ENCODE measurements at regions not wholly inside any gene's neighbourhood (a gene's known extent, or its start where the extent isn't known, plus 50 kb on each side); places are given as distances from the start of the nearest gene placed in this dataset.
"Not testable (repeated sequence)": the region's sequence is repeated elsewhere in the genome, so short reads cannot be mapped to it uniquely, and the experiment has no call there.

DNA sequence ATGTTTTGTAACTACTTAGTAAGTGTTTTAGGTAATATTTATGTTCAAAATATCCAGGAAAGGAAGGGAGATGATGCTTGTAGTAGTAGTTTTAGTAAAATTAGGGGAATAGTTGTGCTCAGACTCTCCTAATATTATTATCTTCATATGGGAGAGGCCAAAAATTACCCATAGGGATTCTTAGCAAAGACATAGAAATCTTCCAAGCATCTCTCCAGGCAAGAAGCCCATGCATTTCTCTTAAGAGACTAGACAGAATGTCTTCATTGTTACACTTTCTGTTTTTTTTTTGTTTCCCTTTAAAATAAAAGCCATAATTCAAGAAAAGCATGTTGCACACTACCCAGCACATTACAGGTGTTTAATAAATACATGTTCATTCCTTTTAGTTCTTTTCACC, 180.6 kb downstream of the CYB561 start:
- DNase-seq, result no peak

DNA sequence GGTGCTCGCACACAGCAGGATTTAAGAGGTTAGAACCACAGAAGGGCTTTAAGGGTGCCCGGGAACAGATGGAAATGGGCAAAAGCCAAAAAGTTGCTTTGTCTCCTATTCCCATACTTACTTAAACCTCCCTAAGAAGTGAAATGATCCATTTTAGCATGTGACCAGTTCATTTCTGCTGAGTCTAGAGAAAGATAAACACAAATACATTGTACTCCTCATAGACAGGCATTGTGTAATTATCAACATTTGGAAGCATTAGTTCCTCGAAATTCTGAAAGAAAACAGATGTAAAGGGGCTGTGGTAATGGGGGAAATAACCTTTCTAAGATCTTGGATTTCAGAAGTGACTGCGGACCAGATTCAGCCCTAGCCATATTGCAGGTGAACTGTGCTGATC, 178.3 kb downstream of the CYB561 start:
- no peak for DNase-seq

DNA sequence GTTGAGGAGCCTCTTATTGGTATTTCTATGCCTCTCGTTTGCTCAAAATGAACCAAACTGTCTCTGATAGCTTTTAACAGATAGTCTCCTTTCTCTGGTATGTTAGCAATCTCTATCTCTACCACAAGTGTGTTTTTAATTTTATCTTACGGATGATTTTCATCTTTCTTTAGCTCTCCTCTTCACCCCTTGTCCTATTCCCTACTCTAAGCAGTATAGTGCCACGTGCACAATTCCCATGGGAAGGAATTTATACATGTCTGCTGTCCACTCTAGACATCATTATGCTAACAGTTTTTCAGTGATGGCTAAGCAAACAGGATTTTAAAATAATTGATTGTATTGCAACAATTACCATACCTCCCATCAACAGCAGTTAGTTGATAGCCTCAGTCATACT, 177.3 kb downstream of the CYB561 start:
- no peak for DNase-seq

DNA sequence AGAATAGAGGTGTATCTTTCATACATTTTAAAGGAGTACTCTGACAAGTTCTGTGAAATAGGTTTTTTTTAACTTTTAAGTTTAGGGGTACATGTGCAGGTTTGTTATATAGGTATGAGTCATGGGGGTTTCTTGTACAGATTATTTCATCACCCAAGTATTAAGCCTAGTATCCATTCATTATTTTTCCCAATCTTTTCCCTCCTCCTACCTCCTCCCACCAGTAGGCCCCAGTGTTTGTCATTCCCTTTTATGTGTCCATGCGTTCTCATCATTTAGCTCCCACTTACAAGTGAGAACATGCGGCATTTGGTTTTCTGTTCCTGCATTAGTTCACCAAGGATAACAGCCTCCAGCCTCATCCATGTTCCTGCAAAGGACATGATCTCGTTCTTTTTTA, 175.5 kb downstream of the CYB561 start:
- DNase-seq, result no peak

DNA sequence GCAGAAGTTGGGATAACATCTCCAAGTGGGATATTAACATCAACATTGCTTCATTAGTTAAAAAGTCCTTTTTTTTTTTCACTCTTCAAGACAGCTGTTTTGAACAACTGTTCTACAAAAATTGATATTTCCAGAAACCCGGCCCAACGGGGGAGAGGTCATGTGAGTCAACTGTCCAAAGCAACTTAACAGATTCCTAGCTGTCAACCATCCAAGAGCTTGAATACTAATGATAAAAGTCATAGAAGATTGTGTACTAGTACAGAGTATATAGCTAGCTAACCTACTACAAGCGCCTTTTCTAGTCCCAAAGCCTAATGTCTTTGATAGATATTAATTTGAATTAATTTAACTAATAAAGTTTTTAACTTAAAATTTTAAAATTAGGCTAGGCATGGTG, 172.0 kb downstream of the CYB561 start:
- DNase-seq, result no peak

DNA sequence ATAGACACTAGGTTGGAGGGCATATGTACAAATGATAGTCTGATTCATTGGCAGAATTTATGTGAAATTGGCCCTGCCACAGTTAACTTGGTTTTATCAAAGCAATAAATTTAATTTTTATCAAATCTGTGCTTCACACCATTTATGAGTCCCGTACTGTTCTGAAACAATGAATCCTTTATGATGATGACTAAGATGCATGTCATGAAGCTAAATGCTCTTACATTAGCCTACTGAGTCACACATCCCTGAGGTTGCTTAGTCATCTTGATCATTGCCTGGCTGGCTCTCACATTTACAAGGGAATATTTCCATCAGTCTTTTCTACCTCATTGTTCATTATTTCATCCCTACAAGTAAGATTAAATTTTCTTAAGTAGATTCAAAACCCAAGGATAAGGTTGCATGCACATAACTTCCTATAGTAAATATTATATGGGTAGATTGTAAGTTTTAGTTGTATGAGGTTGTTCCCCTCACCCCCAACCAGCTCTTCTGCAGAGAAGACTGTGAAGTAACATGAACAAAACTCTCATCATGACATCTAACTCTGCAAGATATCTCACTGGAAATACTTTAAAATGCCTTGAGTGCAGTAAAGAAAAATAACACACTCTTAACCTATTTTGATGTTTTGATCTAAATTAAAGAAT, 170.7 kb downstream of the CYB561 start:
- no peak for DNase-seq

DNA sequence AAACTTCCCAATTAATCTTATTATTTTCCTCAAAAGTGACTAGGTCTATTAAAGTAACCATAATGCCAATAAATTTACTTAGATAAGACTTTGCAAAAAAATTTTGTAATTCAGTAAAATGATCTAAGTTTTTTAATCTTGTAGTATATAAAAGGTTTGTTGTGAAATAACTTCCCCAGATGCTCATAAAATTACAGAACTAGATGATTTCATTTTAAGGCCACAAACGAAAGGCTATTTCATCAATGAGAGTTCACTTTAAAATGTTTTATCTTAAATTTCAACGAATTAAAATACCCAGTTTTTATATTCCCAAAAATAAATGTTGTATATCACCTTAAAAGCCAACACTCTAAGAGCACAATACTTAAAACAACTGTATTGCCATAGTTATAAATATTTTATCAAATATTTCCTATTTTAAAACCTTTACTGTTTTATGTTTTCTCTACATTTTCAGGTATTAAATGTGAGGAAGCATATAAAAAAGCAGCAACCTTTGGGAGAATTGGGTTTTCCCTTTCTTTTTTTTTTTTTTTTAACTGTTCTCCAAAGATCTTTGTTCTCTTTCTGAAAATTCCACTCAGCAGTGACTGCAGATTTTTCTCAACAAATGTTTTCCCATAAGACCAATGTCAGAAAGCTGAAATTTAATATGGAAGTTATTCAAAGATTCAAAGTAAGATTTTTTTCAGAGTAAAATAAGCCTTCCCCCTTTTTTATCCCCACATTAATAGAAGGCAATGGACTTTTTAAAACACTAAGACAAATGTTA, 169.9 kb downstream of the CYB561 start:
- no peak for DNase-seq

DNA sequence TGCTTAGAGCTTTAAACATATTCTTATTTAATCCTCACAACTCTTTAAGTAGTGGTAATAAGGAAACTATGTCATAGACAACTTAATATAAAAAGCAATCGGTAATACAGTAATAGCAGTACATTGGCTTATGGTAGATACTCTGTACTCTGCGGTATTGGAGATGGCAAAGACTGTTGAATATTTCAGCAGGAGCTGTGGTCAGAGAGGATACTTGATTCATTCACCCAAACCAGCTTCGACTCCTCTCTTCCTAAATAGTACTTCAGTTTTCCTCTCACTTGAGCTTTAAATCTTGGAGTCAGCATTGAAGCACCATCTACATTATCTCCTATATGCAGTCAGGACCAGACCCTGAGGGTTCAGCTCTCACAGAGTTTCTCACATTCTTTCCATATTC, 169.3 kb downstream of the CYB561 start:
- no peak for DNase-seq

DNA sequence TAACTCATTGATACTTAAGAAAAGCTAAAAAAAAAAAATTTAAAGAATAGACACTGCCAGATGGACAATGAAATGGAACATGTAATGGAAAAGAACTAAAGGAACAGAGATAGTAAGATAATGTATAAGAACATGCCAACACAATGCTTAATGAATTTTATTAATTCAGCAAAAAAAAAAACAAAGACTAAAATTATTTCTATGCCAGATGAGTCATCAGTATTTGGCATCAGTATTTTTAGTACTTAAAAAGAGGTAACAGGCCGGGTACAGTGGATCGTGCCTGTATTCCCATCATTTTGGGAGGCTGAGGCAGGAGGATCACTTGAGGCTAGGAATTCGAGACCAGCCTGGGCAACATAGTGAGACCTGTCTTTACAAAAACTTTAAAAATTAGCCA, 168.5 kb downstream of the CYB561 start:
- no peak for DNase-seq

DNA sequence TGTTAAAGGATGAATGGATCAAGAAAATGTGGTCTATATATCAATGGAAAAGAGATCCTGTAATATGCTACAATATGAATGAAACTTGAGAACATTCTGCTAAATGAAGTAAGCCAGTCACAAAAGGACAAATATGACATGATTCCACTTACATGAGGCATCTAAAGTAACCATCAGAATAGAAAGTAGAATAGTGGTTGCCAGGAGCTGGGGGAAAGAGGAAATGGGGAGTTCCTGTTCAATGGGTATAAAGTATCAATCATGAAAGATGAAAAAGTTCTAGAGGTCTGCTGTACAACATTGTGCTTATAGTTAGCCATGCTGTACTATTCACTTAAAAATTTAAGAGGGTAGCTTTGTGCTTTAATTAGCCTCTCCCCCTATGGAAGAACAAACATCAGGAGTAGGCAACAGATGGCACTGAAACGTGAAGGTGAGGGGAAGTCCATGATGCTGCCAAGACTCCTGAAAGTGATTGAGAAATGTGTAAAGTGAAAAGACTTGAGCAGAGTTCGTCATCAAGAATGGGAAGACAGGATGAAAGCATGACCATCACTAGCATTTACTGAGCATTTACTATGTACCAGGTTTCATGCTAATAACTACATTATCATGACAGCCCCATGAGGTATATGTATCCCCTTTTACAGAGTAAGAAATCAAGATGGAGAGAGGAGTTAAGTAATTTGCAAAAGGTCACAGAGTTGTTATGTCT, 167.2 kb downstream of the CYB561 start:
- DNase-seq, result no peak

DNA sequence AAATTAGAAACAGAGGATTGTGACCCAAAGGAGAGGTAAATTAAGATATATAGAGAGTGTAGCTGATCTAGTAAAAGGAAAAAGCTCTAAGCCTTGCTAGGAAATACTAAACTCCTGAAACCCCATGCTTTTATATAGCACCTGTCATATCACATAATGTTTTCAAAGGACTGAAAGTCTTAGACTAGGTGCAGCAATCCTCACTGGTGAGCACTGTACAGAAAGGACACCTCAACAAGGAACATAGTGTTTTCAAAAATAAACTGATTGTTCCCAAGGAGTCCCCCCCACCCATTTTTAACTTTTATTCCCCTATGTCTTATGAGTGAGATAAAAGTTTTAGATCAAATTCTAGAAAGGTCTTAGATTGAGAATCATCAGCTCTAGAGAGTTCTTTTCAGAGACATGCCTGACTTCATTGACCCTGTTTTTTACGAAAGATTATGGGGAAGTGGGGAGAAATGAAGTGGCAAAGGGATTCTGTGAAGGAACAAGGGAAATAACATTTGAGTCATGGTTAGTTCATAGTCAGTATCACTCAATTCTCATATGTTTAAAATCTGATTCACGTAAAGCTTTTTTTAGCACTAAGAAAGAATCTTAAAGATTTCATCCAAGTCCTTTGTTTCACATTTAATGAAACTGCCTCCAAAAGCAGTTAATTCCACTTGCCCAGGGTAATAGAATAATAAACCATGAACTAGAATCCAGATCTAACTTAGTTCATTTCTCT, 166.4 kb downstream of the CYB561 start:
- no peak for DNase-seq

DNA sequence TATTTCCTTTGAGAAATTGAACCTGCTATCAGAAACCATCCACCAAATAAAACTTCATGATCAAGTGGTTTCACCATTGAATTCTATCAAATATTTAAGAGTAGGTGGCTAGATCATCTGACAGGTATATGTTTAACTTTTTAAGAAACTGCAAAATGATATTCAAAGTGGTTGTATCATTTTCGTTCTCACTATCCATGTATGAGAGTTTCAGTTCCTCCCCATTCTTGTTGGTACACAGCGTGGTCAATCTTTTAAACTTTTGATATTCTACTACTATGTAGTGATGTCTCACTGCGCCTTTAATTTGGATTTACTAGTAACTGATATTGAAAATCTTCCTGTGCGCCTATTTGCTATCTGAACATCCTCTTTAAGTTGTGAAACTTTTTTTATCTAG, 163.7 kb downstream of the CYB561 start:
- no peak for DNase-seq

DNA sequence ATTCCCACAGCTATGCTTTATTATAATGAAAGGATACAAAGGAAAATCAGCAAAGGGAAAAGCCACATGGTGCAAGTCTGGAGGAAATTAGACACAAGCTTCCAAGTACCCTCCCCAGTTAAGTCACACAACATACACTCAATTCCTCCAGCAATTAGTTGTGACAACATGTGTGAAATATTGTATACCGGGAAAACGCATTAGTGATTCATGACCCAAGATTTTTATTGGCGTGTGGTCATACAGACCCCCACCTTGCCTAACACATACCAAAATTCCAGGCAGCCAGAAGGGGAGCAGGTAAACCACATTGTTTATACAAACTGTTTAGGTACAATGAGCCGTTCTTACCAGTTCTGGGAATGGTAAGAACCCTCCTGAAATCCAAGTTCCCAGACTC, 160.6 kb downstream of the CYB561 start:
- no peak for DNase-seq

DNA sequence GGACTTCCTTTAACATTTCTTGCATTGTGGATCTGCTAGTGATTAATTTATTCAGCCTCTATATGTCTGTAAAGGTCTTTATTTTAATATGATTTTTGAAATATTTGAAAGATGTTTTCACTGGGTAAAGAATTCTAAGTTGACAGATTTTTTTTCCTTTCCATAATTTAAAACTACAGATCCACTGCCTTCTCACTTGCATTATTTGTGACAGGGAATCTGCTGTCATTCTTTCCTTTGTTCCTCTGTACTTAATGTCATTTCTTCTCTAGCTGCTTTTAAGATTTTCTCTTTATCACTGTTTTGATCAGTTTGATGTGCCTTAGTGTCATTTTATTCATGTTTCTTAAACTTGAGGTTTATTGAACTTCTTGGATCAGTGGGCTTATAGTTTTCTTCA, 159.9 kb downstream of the CYB561 start:
- DNase-seq, result no peak

DNA sequence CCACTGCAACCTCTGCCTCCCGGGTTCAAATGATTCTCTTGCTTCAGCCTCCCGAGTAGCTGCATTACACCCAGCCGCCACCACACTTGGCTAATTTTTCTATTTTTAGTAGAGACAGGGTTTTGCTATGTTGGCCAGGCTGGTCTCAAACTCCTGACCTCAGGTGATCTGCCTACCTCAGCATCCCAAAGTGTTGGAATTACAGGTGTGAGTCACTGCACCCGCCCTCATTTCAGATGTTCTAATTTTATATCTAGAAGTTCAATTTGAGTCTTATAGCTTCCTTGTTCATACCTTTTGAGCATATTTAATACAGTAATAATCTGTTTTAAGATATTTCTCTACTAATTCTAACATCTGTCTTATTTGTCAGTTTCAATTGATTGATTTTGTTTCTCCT, 159.1 kb downstream of the CYB561 start:
- not testable (repeated sequence) for DNase-seq

DNA sequence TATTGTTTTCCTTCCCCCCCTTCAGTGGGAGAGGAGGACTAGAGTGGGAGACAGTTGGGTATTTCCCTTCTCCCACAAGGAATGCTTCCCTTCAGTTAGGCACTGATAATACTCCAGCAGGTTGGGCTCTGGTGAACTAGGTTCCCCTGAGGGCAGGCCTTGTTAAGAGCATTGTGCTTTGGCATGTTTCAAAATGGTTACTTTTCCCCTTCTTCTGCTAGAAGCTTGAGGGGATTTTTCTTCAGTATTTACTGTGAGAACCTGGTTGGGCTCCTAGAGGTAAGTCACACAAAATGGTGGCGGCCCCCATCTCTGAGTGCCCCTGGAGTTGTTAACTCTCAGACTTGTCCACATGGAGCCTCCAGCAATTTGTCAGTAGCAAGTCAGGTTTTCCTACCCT, 156.2 kb downstream of the CYB561 start:
- DNase-seq, result no peak

DNA sequence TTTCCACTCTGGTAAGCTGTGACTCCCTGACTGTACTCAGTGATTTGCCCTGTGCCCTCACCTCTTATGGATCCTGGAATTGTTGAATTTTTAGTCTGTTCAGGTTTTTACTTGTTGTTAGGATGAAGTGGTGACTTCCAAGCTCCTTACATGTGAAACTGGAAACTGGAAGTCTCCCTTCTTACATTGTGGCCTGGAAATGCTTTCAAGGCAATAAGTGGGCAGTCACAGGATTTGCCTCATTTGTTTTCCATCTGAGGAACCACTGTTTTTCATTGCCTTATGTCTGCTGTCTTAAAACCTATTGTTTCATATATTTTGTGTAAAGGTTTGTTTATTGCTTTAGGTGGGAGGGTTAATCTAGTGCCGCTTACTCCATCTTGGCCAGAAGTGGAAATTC, 155.8 kb downstream of the CYB561 start:
- no peak for DNase-seq

DNA sequence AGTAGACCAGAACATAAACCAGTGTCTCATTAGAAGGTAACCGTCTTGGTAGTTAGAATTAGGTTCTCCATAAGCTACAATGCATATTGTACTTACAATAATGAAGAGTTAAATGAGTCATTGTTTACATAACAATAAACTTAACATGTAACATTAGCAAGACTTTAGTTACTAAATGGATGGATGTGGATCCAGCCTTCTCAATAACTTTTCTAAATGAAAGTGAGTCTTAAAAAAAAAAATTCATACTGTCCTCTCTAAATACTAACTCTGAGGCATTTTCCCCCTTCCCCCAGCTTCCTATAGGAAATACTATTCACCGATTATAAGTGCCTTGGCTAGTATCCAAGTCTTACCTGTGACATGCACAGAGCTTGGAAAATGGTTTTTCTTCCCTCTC, 155.3 kb downstream of the CYB561 start:
- no peak for DNase-seq

DNA sequence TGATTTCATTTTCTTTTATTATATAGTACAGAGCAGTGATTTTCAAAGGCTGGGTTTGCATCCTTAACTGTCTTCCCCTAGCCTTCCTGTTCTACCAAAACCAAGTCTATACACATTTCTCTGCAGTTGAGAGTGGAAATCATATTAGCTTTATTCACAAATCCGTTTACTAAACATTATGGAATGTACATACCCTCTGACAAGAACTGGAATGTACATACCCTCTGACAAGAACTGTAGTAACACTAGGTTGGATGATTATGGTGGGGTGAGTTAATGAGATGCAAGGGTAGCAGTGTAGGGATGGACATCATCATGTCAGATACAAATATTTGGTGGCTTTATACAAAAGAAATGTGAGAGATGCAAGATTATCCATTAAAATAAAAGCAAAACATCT, 154.8 kb downstream of the CYB561 start:
- DNase-seq, result no peak

DNA sequence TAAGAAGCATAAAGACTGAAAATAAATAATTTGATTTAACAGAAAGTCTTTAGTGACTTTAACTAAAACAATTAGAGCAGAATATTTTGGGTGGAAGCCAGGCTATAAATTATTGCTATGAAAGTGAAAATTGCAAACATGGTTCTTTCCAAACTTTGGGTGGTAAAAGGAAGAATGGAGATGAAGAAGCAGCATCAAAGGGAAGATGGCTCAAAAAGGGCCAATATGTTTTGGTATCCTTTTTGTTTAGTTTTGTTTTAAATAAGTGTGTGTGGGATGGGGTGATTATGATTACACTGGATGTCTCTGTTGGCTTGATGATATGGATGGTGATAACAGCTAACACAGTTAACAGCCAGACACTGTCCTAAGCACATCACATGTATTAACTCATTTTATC, 153.7 kb downstream of the CYB561 start:
- DNase-seq, result no peak

DNA sequence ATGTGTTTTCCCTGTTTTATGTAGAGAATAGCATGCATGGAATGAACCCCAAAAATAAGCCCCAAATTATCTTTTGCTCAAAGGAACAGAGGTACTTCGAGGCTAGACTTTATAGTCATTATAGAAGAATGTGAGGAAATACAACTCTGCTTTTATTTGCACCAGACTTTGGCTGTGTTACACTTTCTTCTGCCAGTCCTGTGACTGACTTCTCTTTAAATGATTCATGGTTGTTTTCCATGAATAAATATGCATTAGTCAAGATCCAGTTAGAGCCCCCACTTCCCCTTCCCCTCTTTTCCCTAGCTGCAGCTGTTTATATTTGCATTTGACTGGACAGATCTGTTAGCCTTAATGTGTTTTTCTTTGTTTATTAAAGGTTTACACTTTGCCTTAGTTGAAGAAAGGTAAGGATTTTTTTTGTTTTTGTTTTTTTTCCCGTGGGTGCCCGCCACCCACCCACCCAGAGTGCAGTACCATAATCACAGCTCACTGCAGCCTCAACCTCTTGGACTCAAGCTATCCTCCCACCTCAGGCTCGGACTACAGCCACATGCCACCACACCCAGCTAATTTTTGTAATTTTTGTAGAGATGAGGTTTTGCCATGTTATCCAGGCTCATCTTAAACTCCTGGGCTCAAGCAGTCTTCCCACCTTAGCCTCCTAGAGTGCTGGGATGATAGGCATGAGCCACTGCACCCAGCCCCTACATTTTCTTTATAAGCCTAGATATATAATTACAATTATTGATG, 152.6 kb downstream of the CYB561 start:
- DNase-seq, result no peak

DNA sequence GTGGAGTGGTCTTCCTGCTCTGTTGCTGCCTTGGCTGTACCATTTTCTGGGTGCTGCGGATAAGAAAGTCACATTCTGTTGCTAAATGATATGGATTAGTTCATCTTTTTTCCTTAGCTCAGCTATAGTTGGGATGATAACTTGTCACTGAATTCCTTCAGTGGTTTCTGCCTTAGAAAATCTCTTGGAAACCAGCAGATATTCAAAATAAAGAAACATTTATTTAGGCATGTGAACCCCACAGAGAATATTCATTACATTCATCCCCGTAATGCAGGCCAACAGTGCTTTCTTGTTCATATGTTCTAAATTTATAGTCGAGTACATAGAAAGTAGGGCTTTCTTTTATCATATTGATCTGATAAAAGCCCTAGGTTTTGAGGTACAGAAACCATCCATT, 151.3 kb downstream of the CYB561 start:
- no peak for DNase-seq

DNA sequence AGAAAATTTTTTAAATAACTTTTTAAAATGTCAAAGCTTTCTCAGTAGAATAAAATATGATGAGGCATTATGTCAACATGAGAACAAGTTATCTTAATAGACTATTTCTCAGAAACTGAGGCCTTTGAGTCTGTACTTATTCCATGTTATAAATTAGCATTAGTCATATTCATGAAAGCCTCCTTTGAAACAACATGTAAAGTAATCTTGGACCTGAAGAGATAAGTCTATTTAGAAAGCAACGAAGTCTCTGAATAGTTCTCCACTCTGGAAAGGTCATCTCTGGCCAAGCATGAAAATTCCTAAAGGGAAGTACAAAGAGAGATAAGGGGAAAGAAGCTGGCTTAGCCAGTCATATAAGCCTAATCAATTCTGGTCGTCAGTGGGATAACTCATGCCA, 150.8 kb downstream of the CYB561 start:
- DNase-seq, result no peak
